HK-2 (cell line): ENCODE measurements at regions not wholly inside any gene's neighbourhood (a gene's known extent, or its start where the extent isn't known, plus 50 kb on each side); places are given as distances from the start of the nearest gene placed in this dataset.

Experiments used
- DNase-seq: peaks from one replicate; pipeline ENCODE4 v3.0.0-alpha.2; 2018; ENCODE audit not compliant: unreplicated experiment

- no peak for DNase-seq
Measured at GRCh38 chr7:12941512-12941911, 254.1 kb downstream of the ARL4A start.

GRCh38 chr7:12942609-12943008 is 255.2 kb downstream of the ARL4A start:
- no peak for DNase-seq

- DNase-seq = no peak
Measured at GRCh38 chr7:12943781-12944180, 256.3 kb downstream of the ARL4A start.

GRCh38 chr7:12945901-12946300 is 258.5 kb downstream of the ARL4A start:
- DNase-seq = no peak

GRCh38 chr7:12947465-12947864 is 260.0 kb downstream of the ARL4A start:
- DNase-seq = no peak

GRCh38 chr7:12949060-12949931 is 261.9 kb downstream of the ARL4A start:
- no peak for DNase-seq

GRCh38 chr7:12951397-12951801 is 264.0 kb downstream of the ARL4A start:
- DNase-seq = no peak

GRCh38 chr7:12954380-12955033 is 267.1 kb downstream of the ARL4A start:
- no peak for DNase-seq

- DNase-seq = no peak
Measured at GRCh38 chr7:12957487-12957886, 270.1 kb downstream of the ARL4A start.

- no peak for DNase-seq
Measured at GRCh38 chr7:12961910-12962480, 274.6 kb downstream of the ARL4A start.

GRCh38 chr7:12963435-12963834 is 276.0 kb downstream of the ARL4A start:
- no peak for DNase-seq

- DNase-seq = no peak
Measured at GRCh38 chr7:12964836-12965235, 277.4 kb downstream of the ARL4A start.

GRCh38 chr7:12965767-12966166 is 278.3 kb downstream of the ARL4A start:
- no peak for DNase-seq

GRCh38 chr7:12967322-12967721 is 279.9 kb downstream of the ARL4A start:
- no peak for DNase-seq

- no peak for DNase-seq
Measured at GRCh38 chr7:12968836-12969422, 281.5 kb downstream of the ARL4A start.

GRCh38 chr7:12970626-12971025 is 283.2 kb downstream of the ARL4A start:
- DNase-seq = no peak

- no peak for DNase-seq
Measured at GRCh38 chr7:12974451-12975166, 287.2 kb downstream of the ARL4A start.

- DNase-seq = no peak
Measured at GRCh38 chr7:12975412-12975811, 288.0 kb downstream of the ARL4A start.

GRCh38 chr7:12979181-12979580 is 291.7 kb downstream of the ARL4A start:
- DNase-seq = no peak

GRCh38 chr7:12982178-12982577 is 294.7 kb downstream of the ARL4A start:
- DNase-seq = no peak

GRCh38 chr7:12984117-12984516 is 296.7 kb downstream of the ARL4A start:
- DNase-seq = no peak

GRCh38 chr7:12985228-12985627 is 297.8 kb downstream of the ARL4A start:
- no peak for DNase-seq
